ENCODE measurements at regions not wholly inside any gene's neighbourhood (a gene's known extent, or its start where the extent isn't known, plus 50 kb on each side); places are given as distances from the start of the nearest gene placed in this dataset.

GRCh38 chr16:35431829-35432663, 1972.6 kb downstream of the TP53TG3F start:
- H3K9me3 Mint-ChIP-seq: peaks cover 10% of the 10 kb centered on the region
- POLR2A ChIA-PET: no interaction called here
- H3K27me3 Mint-ChIP-seq: no peaks in the 10 kb centered on the region
- H3K27ac Mint-ChIP-seq: no peak overlapping the region
- H3K4me1 Mint-ChIP-seq: no peaks in the 10 kb centered on the region
- no peak for ATAC-seq (ENCODE audit: low read depth)
- DNase-seq: no peak
- H3K36me3 Mint-ChIP-seq: no peaks in the 10 kb centered on the region
- no peak overlapping the region for H3K4me3 Mint-ChIP-seq

GRCh38 chr16:35440875-35441274, 1981.5 kb downstream of the TP53TG3F start:
- POLR2A ChIA-PET: no interaction called here
- Mint-ChIP-seq H3K4me1 (no peaks in the 10 kb centered on the region), H3K27ac (no peak overlapping the region)

GRCh38 chr16:35447010-35447558, 1987.7 kb downstream of the TP53TG3F start:
- peaks cover 29% of the 10 kb centered on the region for H3K9me3 Mint-ChIP-seq
- DNase-seq (no peak), ATAC-seq (ENCODE audit: low read depth) (no peak)
- no peaks in the 10 kb centered on the region for H3K36me3 Mint-ChIP-seq
- no peak overlapping the region for H3K4me3 Mint-ChIP-seq
- POLR2A ChIA-PET: no interaction called here
- H3K27ac Mint-ChIP-seq: no peak overlapping the region
- H3K4me1 Mint-ChIP-seq: no peaks in the 10 kb centered on the region
- H3K27me3 Mint-ChIP-seq: no peaks in the 10 kb centered on the region

More at GRCh38 chr16:35440875-35441274, 1981.5 kb downstream of the TP53TG3F start:
- no peak for ATAC-seq (ENCODE audit: low read depth)
- Mint-ChIP-seq H3K9me3 (peaks cover 15% of the 10 kb centered on the region), H3K4me3 (no peak overlapping the region), H3K27me3 (no peaks in the 10 kb centered on the region), H3K36me3 (no peaks in the 10 kb centered on the region)
- DNase-seq: no peak

GRCh38 chr16:35449663-35450062, 1990.3 kb downstream of the TP53TG3F start:
- Mint-ChIP-seq H3K27ac (no peak overlapping the region), H3K9me3 (peaks cover 24% of the 10 kb centered on the region), H3K4me3 (no peak overlapping the region), H3K27me3 (no peaks in the 10 kb centered on the region), H3K4me1 (no peaks in the 10 kb centered on the region), H3K36me3 (no peaks in the 10 kb centered on the region)
- POLR2A ChIA-PET: no interaction called here
- DNase-seq (no peak), ATAC-seq (ENCODE audit: low read depth) (no peak)

- ATAC-seq (ENCODE audit: low read depth) (no peak), DNase-seq (no peak)
- Mint-ChIP-seq H3K27me3 (no peaks in the 10 kb centered on the region), H3K4me3 (no peak overlapping the region), H3K4me1 (no peaks in the 10 kb centered on the region), H3K27ac (no peak overlapping the region), H3K9me3 (peaks cover 24% of the 10 kb centered on the region), H3K36me3 (no peaks in the 10 kb centered on the region)
- POLR2A ChIA-PET: no interaction called here
Measured at GRCh38 chr16:35450648-35451047, 1991.2 kb downstream of the TP53TG3F start.

- H3K4me3 Mint-ChIP-seq: no peak overlapping the region
- H3K27ac Mint-ChIP-seq: no peak overlapping the region
- no peaks in the 10 kb centered on the region for H3K36me3 Mint-ChIP-seq
- POLR2A ChIA-PET: no interaction called here
- H3K4me1 Mint-ChIP-seq: no peaks in the 10 kb centered on the region
- no peak for ATAC-seq (ENCODE audit: low read depth)
- no peak for DNase-seq
- H3K27me3 Mint-ChIP-seq: no peaks in the 10 kb centered on the region
- H3K9me3 Mint-ChIP-seq: peaks cover 19% of the 10 kb centered on the region
Measured at GRCh38 chr16:35452471-35452870, 1993.1 kb downstream of the TP53TG3F start.

- Mint-ChIP-seq H3K4me1 (no peaks in the 10 kb centered on the region), H3K9me3 (peaks cover 11% of the 10 kb centered on the region), H3K4me3 (no peak overlapping the region), H3K27ac (no peak overlapping the region), H3K36me3 (no peaks in the 10 kb centered on the region), H3K27me3 (no peaks in the 10 kb centered on the region)
- ATAC-seq (ENCODE audit: low read depth) (no peak), DNase-seq (no peak)
- POLR2A ChIA-PET: no interaction called here
Measured at GRCh38 chr16:35463358-35463757, 2003.9 kb downstream of the TP53TG3F start.

GRCh38 chr16:35480361-35480760, 2020.9 kb downstream of the TP53TG3F start:
- Mint-ChIP-seq H3K4me1 (no peaks in the 10 kb centered on the region), H3K27me3 (no peaks in the 10 kb centered on the region), H3K27ac (no peak overlapping the region), H3K9me3 (peaks cover 21% of the 10 kb centered on the region), H3K36me3 (no peaks in the 10 kb centered on the region), H3K4me3 (no peak overlapping the region)
- DNase-seq (no peak), ATAC-seq (ENCODE audit: low read depth) (no peak)
- POLR2A ChIA-PET: no interaction called here

- H3K36me3 Mint-ChIP-seq: no peaks in the 10 kb centered on the region
- DNase-seq (no peak), ATAC-seq (ENCODE audit: low read depth) (no peak)
- H3K27ac Mint-ChIP-seq: no peak overlapping the region
- POLR2A ChIA-PET: no interaction called here
- H3K4me1 Mint-ChIP-seq: no peaks in the 10 kb centered on the region
- no peaks in the 10 kb centered on the region for H3K27me3 Mint-ChIP-seq
- no peak overlapping the region for H3K4me3 Mint-ChIP-seq
- peaks cover 17% of the 10 kb centered on the region for H3K9me3 Mint-ChIP-seq
Measured at GRCh38 chr16:35480988-35481387, 2021.6 kb downstream of the TP53TG3F start.

- H3K27ac Mint-ChIP-seq: no peak overlapping the region
- H3K36me3 Mint-ChIP-seq: no peaks in the 10 kb centered on the region
- DNase-seq: no peak
- POLR2A ChIA-PET: no interaction called here
- no peak for ATAC-seq (ENCODE audit: low read depth)
- peaks cover 9% of the 10 kb centered on the region for H3K9me3 Mint-ChIP-seq
- H3K27me3 Mint-ChIP-seq: no peaks in the 10 kb centered on the region
- no peaks in the 10 kb centered on the region for H3K4me1 Mint-ChIP-seq
- no peak overlapping the region for H3K4me3 Mint-ChIP-seq
Measured at GRCh38 chr16:35485915-35486314, 2026.5 kb downstream of the TP53TG3F start.

GRCh38 chr16:35492225-35492624, 2032.8 kb downstream of the TP53TG3F start:
- DNase-seq (no peak), ATAC-seq (ENCODE audit: low read depth) (no peak)
- POLR2A ChIA-PET: no interaction called here
- Mint-ChIP-seq H3K4me3 (no peak overlapping the region), H3K27me3 (no peaks in the 10 kb centered on the region), H3K4me1 (no peaks in the 10 kb centered on the region), H3K9me3 (no peaks in the 10 kb centered on the region), H3K36me3 (no peaks in the 10 kb centered on the region), H3K27ac (no peak overlapping the region)

- POLR2A ChIA-PET: no interaction called here
- Mint-ChIP-seq H3K4me3 (no peak overlapping the region), H3K4me1 (no peaks in the 10 kb centered on the region), H3K9me3 (peaks cover 4% of the 10 kb centered on the region), H3K27me3 (no peaks in the 10 kb centered on the region), H3K36me3 (no peaks in the 10 kb centered on the region), H3K27ac (no peak overlapping the region)
- DNase-seq: no peak
- ATAC-seq (ENCODE audit: low read depth): no peak
Measured at GRCh38 chr16:35497399-35497798, 2038.0 kb downstream of the TP53TG3F start.

- DNase-seq (no peak), ATAC-seq (ENCODE audit: low read depth) (no peak)
- Mint-ChIP-seq H3K4me1 (no peaks in the 10 kb centered on the region), H3K36me3 (no peaks in the 10 kb centered on the region), H3K9me3 (peaks cover 6% of the 10 kb centered on the region), H3K4me3 (no peak overlapping the region), H3K27me3 (no peaks in the 10 kb centered on the region), H3K27ac (no peak overlapping the region)
- POLR2A ChIA-PET: no interaction called here
Measured at GRCh38 chr16:35506018-35506897, 2046.8 kb downstream of the TP53TG3F start.

GRCh38 chr16:35506898-35507194, 2047.4 kb downstream of the TP53TG3F start:
- Mint-ChIP-seq H3K4me3 (no peak overlapping the region), H3K36me3 (no peaks in the 10 kb centered on the region), H3K4me1 (no peaks in the 10 kb centered on the region), H3K27ac (no peak overlapping the region), H3K9me3 (peaks cover 9% of the 10 kb centered on the region), H3K27me3 (no peaks in the 10 kb centered on the region)
- ATAC-seq (ENCODE audit: low read depth): no peak
- DNase-seq: no peak
- POLR2A ChIA-PET: no interaction called here

All from activated naive CD8-positive, alpha-beta T cell treated with anti-CD3 and anti-CD28 coated beads, Interleukin-2, amount 10 ng/mL, durations not matched to agents 7 days and 5 days (primary cell).